GM19467 (cell line): ENCODE measurements at regions not wholly inside any gene's neighbourhood (a gene's known extent, or its start where the extent isn't known, plus 50 kb on each side); places are given as distances from the start of the nearest gene placed in this dataset.
"Not testable (repeated sequence)": the region's sequence is repeated elsewhere in the genome, so short reads cannot be mapped to it uniquely, and the experiment has no call there.

Experiments used
- ATAC-seq: cut with Tn5 transposase; IDR thresholded peaks from one replicate; pipeline ENCODE4 v1.9.1; 2021; ENCODE audit warnings: mild to moderate bottlenecking, moderate library complexity; ENCODE audit not compliant: unreplicated experiment

DNA sequence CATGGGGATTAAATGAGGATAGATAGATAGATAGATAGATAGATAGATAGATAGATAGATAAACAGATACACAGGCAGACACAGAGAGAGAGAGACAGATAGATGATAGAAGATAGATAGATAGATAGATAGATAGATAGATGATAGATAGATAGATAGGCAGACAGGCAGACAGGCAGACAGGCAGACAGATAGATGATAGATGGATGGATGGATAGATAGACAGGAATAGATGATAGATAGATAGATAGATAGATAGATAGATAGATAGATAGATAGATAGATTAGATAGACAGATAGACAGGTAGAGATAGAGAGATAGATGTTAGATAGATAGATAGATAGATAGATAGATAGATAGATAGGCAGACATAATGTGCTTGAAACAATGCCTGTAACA, 137.3 kb downstream of the MED10 start:
- ATAC-seq = not testable (repeated sequence)

DNA sequence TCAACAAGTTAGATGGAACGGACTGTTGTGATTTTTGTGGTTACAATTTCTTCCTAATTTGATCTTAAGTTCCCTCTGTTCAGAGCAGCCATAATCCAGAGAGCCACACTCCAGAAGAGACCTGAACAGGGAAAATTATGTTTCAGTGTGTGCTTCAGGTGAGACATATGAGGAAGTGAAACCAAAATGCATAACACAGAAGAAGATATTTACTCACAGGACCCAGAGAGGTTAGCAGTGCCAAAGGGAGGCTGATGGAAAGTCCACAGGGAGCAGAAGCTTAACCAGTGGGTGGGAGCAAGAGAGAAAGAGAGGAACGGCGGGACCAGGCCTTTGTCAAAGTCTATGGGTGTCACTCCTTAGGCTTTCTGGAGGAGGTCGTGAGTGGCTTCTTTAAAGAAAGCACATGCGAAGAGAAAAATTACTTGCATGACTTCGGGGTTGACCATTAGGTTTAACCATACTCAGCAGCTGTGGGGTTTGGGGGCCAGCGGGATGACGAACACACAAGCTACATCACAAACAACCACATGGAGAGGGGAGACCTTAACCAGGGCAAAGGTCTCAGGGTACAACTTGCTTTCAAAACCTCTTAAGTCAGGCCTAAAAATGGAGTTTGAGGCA, 141.4 kb downstream of the MED10 start:
- no peak for ATAC-seq

- no peak for ATAC-seq
These were observed 142.1 kb downstream of the MED10 start for GRCh38 chr5:6236170-6236793.

DNA sequence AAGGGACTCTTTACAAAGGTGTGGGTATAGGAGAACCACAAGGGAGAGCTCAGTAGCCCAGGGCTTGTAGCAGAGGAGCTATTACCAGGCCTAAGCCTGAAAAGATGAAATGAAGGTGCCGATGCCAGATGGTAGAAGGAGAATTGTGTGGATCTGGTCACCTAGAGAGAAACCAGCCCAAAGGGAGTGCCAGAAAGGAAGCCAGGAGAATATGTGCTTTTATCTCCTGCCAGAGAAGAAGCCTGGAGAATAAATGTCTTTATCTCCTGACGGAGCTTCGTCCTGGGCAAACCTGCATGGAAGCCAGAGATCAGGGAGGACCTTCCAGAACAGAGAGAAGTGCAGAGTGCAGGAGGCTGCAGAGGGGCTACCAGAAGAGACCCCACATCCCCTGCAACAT, 142.6 kb downstream of the MED10 start:
- ATAC-seq = no peak

DNA sequence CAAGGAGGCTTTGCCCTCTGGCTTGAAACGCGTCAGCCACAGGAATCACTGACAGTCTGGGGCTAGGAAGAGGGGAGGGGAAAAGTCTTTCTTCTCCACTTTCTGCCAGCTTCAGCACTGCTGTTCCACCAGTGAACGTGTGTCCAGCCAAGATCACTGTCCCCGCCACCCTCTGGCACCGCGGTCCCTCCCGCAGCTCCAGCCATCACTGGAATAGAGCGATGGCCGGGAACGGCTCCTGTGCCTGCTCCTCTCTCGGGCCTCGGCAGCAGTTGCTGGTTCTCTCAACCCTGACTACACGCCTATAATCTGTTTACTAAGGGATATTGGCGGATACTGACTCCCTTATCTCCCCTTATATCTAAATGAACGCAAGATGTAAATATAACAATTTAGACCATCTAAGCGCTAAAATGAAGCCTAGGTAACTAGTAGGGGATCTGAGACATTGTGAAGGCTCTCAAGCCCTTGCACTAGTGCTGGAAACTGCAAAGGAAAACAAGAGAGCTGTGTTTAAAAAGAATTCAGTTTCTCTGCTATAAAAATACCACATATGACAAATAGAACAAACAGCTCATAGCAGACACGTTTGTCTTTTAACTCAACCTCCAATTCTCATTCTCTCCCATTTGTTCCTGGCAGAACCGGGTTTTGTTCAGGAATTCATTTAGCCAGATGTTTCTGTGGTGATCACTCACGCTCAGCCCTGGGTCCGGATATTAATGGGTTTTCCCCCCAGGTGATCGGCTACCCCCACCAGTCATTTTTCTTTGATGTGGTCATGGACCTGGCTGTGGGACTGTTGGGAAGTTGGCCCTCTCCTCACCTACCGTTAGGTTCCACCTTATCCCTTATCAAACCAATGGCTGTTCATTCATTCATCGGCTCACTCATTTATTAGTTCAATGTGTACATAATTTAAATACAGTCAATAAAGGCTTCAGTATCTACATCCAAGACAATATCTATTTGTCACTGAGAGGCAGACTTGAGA, 149.8 kb downstream of the MED10 start:
- no peak for ATAC-seq

GRCh38 chr5:6225121-6225607, 153.2 kb downstream of the MED10 start:
- no peak for ATAC-seq

- no peak for ATAC-seq
These were observed 153.9 kb downstream of the MED10 start for GRCh38 chr5:6224406-6224805.

GRCh38 chr5:6222899-6223298, 155.4 kb downstream of the MED10 start:
- no peak for ATAC-seq

- ATAC-seq = no peak
These were observed 156.2 kb downstream of the MED10 start for GRCh38 chr5:6222121-6222520.

- ATAC-seq = no peak
These were observed 157.2 kb downstream of the MED10 start for GRCh38 chr5:6221141-6221626.

GRCh38 chr5:6220346-6221088, 157.8 kb downstream of the MED10 start:
- ATAC-seq = no peak

GRCh38 chr5:6218517-6218916, 159.8 kb downstream of the MED10 start:
- ATAC-seq = no peak

DNA sequence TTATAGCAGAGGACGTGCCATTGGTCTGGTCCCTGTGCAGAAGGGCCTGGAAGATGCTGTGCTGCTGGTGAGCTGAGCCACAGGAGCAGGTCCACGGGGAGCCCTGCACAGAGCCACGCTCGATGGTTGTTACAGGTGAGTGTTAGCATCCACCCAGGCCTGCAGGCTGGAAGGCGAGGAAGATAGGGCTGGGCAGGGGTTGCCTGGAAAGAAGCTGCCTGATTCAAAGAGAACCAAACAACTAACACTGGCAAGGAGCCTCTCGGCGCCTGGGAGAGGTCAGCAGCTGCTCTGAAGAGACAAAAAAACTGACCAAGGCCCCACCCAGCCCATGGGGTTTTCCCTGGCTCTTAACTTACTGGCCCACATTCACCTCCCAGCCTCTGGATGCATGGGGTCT, 160.2 kb downstream of the MED10 start:
- ATAC-seq = no peak

GRCh38 chr5:6216471-6217075, 161.8 kb downstream of the MED10 start:
- no peak for ATAC-seq

DNA sequence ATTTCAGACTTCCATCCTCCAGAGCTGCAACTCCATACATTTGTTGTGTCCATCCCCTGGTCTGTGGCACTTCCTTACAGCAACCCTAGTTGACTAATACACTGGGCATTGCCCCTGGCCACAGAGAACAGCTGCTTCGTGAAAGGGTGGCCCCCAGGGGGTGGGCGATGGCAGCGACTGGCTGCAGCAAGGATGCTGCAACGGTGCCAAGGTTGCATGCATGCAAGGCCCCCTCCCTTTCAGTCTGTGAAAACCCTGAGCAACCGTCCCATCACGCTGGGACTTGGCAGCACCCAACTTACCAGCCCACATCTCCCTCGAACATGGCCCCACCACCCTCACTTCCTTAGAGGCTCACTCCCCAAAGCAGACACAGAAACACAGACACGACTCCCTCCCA, 162.5 kb downstream of the MED10 start:
- ATAC-seq = no peak

- no peak for ATAC-seq
These were observed 166.1 kb downstream of the MED10 start for GRCh38 chr5:6212244-6212643.

DNA sequence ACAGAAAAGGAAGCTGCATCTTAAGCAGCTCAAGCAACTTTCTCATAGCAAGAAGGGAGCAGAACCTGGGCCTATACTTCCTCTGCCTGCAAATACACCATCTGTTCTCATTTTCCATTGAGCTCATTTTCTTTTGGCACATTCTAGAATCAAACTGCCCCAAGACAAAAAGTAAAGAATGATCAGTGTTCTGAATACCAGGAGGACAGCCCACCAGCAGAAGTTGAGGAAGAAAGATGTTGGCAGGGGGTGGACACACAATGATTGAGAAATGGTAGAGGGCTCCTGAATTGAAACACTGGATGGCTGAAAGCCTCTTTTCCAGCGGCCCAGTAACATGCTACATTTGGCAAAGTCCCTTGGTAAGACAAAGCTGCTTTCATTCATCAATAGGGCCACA, 171.8 kb downstream of the MED10 start:
- no peak for ATAC-seq

GRCh38 chr5:6202968-6203365, 175.4 kb downstream of the MED10 start:
- ATAC-seq = no peak

- ATAC-seq = no peak
These were observed 176.0 kb downstream of the MED10 start for GRCh38 chr5:6202149-6202967.
